Endothelial cell (in vitro differentiated cells): ENCODE measurements at regions not wholly inside any gene's neighbourhood (a gene's known extent, or its start where the extent isn't known, plus 50 kb on each side); places are given as distances from the start of the nearest gene placed in this dataset.
A peak's percentile ranks its signal among the peaks of the same experiment; 100 is the strongest.

ENCODE experiments used
- DNase-seq: peaks from one replicate; pipeline ENCODE4 v3.0.0; 2021; ENCODE audit warnings: low spot score
- H3K27ac Mint-ChIP-seq: one replicate; pipeline ENCODE4 v1.8.0; 2021; ENCODE audit warnings: mixed read lengths, inconsistent platforms; ENCODE audit not compliant: unreplicated experiment
- H3K27me3 Mint-ChIP-seq: one replicate; pipeline ENCODE4 v1.8.0; 2021; ENCODE audit warnings: mild to moderate bottlenecking, moderate library complexity, mixed read lengths, inconsistent platforms; ENCODE audit not compliant: unreplicated experiment
- H3K36me3 Mint-ChIP-seq: one replicate; pipeline ENCODE4 v1.8.0; 2021; ENCODE audit warnings: mild to moderate bottlenecking, low read depth, mixed read lengths, inconsistent platforms; ENCODE audit not compliant: unreplicated experiment
- H3K4me1 Mint-ChIP-seq: one replicate; pipeline ENCODE4 v1.8.0; 2021; ENCODE audit warnings: mild to moderate bottlenecking, mixed read lengths, inconsistent platforms; ENCODE audit not compliant: unreplicated experiment
- H3K4me3 Mint-ChIP-seq: one replicate; pipeline ENCODE4 v1.8.0; 2021; ENCODE audit warnings: mild to moderate bottlenecking, mixed read lengths, inconsistent platforms; ENCODE audit not compliant: unreplicated experiment
- H3K9me3 Mint-ChIP-seq: one replicate; pipeline ENCODE4 v1.8.0; 2021; ENCODE audit warnings: mixed read lengths, inconsistent platforms; ENCODE audit not compliant: unreplicated experiment
- TF ChIP-seq, protein P1 (sequence below): fragments of 200-600 bp; sonication (generic); IDR thresholded peaks from one replicate; pipeline ENCODE4 v1.5.0; 2021; ENCODE audit warnings: antibody characterized with exemption; ENCODE audit not compliant: unreplicated experiment

DNA sequence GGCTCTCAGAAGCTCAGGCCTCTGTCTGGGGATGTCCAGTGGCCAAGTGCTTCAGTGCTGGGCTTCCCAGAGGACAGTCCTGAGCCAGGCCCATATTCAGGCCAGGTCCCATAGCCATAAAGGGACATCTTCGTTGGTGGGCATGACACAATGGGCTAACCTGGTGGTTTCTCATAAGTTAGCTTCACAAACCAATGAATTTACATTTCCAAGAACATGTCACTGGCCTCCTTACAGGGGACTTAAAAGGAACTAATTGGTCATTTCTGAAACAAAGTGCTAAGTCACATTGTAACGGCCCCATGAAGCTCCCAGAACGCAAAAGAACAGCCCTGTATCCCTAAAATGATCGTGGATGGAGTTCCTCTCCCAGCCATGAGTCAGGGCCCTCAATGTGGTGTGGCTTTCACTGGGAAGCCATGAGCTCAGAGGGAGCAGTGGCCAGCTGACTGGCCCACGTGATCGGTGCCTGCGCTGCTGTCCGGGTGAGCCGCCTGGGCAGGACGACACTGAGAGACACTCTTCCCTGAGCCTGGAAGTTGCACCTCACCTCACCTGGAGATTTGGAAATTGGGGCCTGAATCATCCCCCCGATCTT is 163.7 kb upstream of the APCDD1 start:
- peak overlapping the region; percentile 9 for H3K27ac Mint-ChIP-seq
- H3K4me3 Mint-ChIP-seq: no peak overlapping the region
- peaks cover 10% of the 10 kb centered on the region for H3K27me3 Mint-ChIP-seq
- peaks cover 4% of the 10 kb centered on the region for H3K36me3 Mint-ChIP-seq
- peaks cover 5% of the 10 kb centered on the region for H3K9me3 Mint-ChIP-seq
- TF ChIP-seq, protein P1, sequence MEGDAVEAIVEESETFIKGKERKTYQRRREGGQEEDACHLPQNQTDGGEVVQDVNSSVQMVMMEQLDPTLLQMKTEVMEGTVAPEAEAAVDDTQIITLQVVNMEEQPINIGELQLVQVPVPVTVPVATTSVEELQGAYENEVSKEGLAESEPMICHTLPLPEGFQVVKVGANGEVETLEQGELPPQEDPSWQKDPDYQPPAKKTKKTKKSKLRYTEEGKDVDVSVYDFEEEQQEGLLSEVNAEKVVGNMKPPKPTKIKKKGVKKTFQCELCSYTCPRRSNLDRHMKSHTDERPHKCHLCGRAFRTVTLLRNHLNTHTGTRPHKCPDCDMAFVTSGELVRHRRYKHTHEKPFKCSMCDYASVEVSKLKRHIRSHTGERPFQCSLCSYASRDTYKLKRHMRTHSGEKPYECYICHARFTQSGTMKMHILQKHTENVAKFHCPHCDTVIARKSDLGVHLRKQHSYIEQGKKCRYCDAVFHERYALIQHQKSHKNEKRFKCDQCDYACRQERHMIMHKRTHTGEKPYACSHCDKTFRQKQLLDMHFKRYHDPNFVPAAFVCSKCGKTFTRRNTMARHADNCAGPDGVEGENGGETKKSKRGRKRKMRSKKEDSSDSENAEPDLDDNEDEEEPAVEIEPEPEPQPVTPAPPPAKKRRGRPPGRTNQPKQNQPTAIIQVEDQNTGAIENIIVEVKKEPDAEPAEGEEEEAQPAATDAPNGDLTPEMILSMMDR: no peak
- DNase-seq: no peak
- H3K4me1 Mint-ChIP-seq: peaks cover 38% of the 10 kb centered on the region

- no peak overlapping the region for H3K27ac Mint-ChIP-seq
- peaks cover 42% of the 10 kb centered on the region for H3K4me1 Mint-ChIP-seq
- H3K4me3 Mint-ChIP-seq: no peak overlapping the region
- H3K27me3 Mint-ChIP-seq: peaks cover 10% of the 10 kb centered on the region
- H3K36me3 Mint-ChIP-seq: peaks cover 4% of the 10 kb centered on the region
- peaks cover 5% of the 10 kb centered on the region for H3K9me3 Mint-ChIP-seq
- DNase-seq: no peak
- TF ChIP-seq, protein P1: no peak
These were observed 162.9 kb upstream of the APCDD1 start for GRCh38 chr18:10291568-10291981.

- Mint-ChIP-seq H3K27ac (no peak overlapping the region), H3K4me3 (no peak overlapping the region), H3K36me3 (peaks cover 3% of the 10 kb centered on the region), H3K4me1 (peaks cover 52% of the 10 kb centered on the region), H3K9me3 (peaks cover under 1% of the 10 kb centered on the region), H3K27me3 (peaks cover 12% of the 10 kb centered on the region)
- TF ChIP-seq, protein P1: no peak
- DNase-seq: no peak
These were observed 160.5 kb upstream of the APCDD1 start for GRCh38 chr18:10293966-10294365.

- H3K4me1 Mint-ChIP-seq: peaks cover 48% of the 10 kb centered on the region
- TF ChIP-seq, protein P1: no peak
- DNase-seq: no peak
These were observed 158.7 kb upstream of the APCDD1 start for GRCh38 chr18:10295751-10296150.

DNA sequence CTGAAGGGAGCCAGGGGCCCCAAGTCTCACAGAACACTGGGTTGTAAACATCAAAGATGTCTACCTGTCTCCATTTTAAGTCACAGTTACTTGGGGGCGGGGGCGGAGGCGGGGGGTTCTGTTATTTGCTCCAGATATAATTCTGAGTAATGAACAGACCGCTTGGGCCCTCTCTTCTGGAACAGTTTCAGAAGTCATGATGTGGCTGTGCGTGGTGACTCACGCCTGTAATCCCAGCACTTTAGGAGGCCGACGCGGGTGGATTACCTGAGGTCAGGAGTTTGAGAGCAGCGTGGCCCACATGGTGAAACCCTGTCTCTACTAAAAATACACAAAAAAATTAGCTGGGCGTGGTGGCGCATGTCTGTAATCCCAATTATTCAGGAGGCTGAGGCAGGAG is 157.9 kb upstream of the APCDD1 start:
- H3K27me3 Mint-ChIP-seq: peaks cover 13% of the 10 kb centered on the region
- H3K4me1 Mint-ChIP-seq: peaks cover 45% of the 10 kb centered on the region
- H3K27ac Mint-ChIP-seq: no peak overlapping the region
- no peak for DNase-seq
- no peaks in the 10 kb centered on the region for H3K9me3 Mint-ChIP-seq
- no peak overlapping the region for H3K4me3 Mint-ChIP-seq
- H3K36me3 Mint-ChIP-seq: peaks cover 4% of the 10 kb centered on the region
- TF ChIP-seq, protein P1: no peak

More at GRCh38 chr18:10295751-10296150, 158.7 kb upstream of the APCDD1 start:
- Mint-ChIP-seq H3K27ac (no peak overlapping the region), H3K27me3 (peaks cover 13% of the 10 kb centered on the region), H3K4me3 (no peak overlapping the region), H3K9me3 (no peaks in the 10 kb centered on the region), H3K36me3 (peaks cover 4% of the 10 kb centered on the region)
